Ishikawa (cell line): ENCODE measurements at regions not wholly inside any gene's neighbourhood (a gene's known extent, or its start where the extent isn't known, plus 50 kb on each side); places are given as distances from the start of the nearest gene placed in this dataset.

Source experiments
- CEBPB ChIP-seq: IDR thresholded peaks from 2 replicates; pipeline ENCODE4 v1.6.1; 2012
- CREB1 ChIP-seq: IDR thresholded peaks from 2 replicates; pipeline ENCODE4 v1.6.1; 2012; ENCODE audit warnings: low read depth
- EGR1 ChIP-seq: IDR thresholded peaks from 2 replicates; pipeline ENCODE4 v1.6.1; 2012
- EP300 ChIP-seq: IDR thresholded peaks from 2 replicates; pipeline ENCODE4 v1.6.1; 2012; ENCODE audit warnings: borderline replicate concordance
- FOXM1 ChIP-seq: IDR thresholded peaks from 2 replicates; pipeline ENCODE4 v1.6.1; 2012; ENCODE audit warnings: low read depth, borderline replicate concordance
- NFIC ChIP-seq: IDR thresholded peaks from 2 replicates; pipeline ENCODE4 v1.6.1; 2012
- RAD21 ChIP-seq: IDR thresholded peaks from 2 replicates; pipeline ENCODE4 v1.6.1; 2012; ENCODE audit warnings: low read depth
- REST ChIP-seq: IDR thresholded peaks from 2 replicates; pipeline ENCODE4 v1.6.1; 2012; ENCODE audit warnings: low read depth, mild to moderate bottlenecking
- TAF1 ChIP-seq: IDR thresholded peaks from 2 replicates; pipeline ENCODE4 v1.6.1; 2012; ENCODE audit warnings: low read depth, mild to moderate bottlenecking
- TCF12 ChIP-seq: IDR thresholded peaks from 2 replicates; pipeline ENCODE4 v1.6.1; 2012; ENCODE audit warnings: low read depth
- TEAD4 ChIP-seq: IDR thresholded peaks from 2 replicates; pipeline ENCODE4 v1.6.1; 2012
- USF1 ChIP-seq: IDR thresholded peaks from 2 replicates; pipeline ENCODE4 v1.6.1; 2012
- YY1 ChIP-seq: IDR thresholded peaks from 2 replicates; pipeline ENCODE4 v1.6.1; 2012; ENCODE audit warnings: low read depth
- ZBTB7A ChIP-seq: IDR thresholded peaks from 2 replicates; pipeline ENCODE4 v1.6.1; 2012; ENCODE audit warnings: low read depth
- TF ChIP-seq, protein P1 (sequence below): IDR thresholded peaks from 2 replicates; pipeline ENCODE4 v1.6.1; 2012

- TF ChIP-seq TCF12 (no peak), REST (no peak), YY1 (no peak), TAF1 (no peak), NFIC (no peak)
Observed at GRCh38 chr13:111037927-111038326, 77.2 kb upstream of the ARHGEF7 start.

DNA sequence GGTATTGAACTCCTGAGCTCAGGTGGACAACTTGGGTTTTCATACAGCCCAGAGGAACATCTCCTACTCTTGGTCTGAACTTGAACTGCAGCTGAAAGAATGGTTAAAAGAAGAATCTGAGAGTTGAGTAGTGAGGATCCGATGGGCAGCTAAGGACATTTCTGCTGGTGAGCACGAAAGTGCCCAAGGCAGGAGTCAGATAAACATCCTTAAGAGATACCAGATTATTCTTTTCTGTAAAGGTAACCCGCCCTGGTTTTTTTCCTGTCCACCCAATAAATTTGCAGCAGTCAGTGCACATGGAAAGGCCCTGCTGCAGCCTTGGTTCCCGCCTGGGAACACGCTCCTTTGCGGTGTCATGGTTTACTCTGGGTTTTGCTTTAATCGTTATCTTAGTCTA, 78.4 kb upstream of the ARHGEF7 start:
- TF ChIP-seq CEBPB (no peak), TCF12 (no peak), YY1 (no peak), RAD21 (no peak), TAF1 (no peak), REST (no peak), TEAD4 (no peak), EP300 (no peak), NFIC (no peak), EGR1 (no peak), USF1 (no peak), FOXM1 (no peak), ZBTB7A (no peak), CREB1 (no peak)
- TF ChIP-seq, protein P1, sequence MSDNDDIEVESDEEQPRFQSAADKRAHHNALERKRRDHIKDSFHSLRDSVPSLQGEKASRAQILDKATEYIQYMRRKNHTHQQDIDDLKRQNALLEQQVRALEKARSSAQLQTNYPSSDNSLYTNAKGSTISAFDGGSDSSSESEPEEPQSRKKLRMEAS, result no peak

- TF ChIP-seq TCF12, result no peak
- no peak for TF ChIP-seq EGR1
- TF ChIP-seq YY1, result no peak
- no peak for TF ChIP-seq ZBTB7A
- TF ChIP-seq CEBPB, result no peak
- no peak for TF ChIP-seq RAD21
- no peak for TF ChIP-seq CREB1
- TF ChIP-seq, protein P1, result no peak
- TF ChIP-seq EP300, result no peak
Observed at GRCh38 chr13:111035861-111036260, 79.2 kb upstream of the ARHGEF7 start.

- TF ChIP-seq NFIC, result no peak
- TF ChIP-seq TCF12, result no peak
- TF ChIP-seq USF1, result no peak
- no peak for TF ChIP-seq TEAD4
- TF ChIP-seq, protein P1, result no peak
- no peak for TF ChIP-seq FOXM1
- no peak for TF ChIP-seq CREB1
Observed at GRCh38 chr13:111034811-111035210, 80.3 kb upstream of the ARHGEF7 start.

DNA sequence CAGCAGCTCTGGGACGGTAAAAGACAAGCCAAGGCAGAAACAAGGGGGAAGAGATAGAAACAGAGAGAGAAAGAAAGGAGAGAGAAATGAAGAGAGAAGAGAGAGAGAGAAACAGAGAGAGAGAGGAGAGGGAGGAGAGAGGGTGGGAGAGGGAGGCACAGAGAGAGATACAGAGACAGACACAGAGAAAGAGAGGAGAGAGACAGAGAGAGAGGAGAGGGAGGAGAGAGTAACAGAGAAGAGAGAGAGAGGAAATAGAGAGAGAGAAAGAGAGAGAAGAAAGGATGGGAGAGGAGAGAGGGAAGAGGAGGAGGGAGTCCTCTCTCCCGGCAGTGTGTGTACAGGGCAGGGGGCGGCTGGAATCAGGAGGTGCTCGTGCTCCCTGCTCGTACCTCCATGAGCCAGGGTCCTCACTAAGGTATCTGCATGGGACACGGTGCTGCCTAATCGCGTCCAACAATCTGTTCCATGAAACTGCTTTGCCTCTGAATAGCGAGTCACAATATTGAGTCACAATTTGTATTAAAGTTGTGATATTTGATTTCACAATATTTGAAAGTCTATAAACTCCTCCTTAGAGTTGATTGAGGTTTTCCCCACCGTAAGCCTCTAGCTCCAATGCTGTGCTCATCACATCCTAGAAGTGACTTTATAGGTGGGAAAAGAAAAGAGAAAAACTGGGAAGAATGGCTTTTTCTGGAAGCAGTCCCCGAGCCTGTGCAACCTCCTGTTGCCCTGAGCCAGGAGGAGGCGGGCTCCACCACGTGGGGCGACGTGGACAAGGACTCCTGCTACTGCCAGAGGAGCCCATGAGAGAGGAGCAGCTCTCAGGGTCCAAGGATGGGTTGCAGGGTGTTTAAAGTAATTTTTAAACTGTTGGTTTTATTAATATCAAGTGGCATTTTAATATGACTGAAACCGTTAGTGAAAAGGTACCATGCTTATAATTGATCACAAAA, 81.7 kb upstream of the ARHGEF7 start:
- TF ChIP-seq RAD21, result peak; percentile 17; the same call in 1 of the 2 replicates
- TF ChIP-seq TEAD4, result no peak

- TF ChIP-seq FOXM1, result no peak
- no peak for TF ChIP-seq EGR1
- no peak for TF ChIP-seq RAD21
- no peak for TF ChIP-seq CREB1
- TF ChIP-seq EP300, result no peak
- no peak for TF ChIP-seq ZBTB7A
- TF ChIP-seq CEBPB, result no peak
- no peak for TF ChIP-seq REST
- TF ChIP-seq USF1, result no peak
- no peak for TF ChIP-seq TAF1
- TF ChIP-seq TEAD4, result no peak
- no peak for TF ChIP-seq TCF12
Observed at GRCh38 chr13:111031531-111031961, 83.6 kb upstream of the ARHGEF7 start.
